HepG2 (cell line): ENCODE measurements at regions not wholly inside any gene's neighbourhood (a gene's known extent, or its start where the extent isn't known, plus 50 kb on each side); places are given as distances from the start of the nearest gene placed in this dataset.
A peak's percentile ranks its signal among the peaks of the same experiment; 100 is the strongest.

Experiments used
- ATAC-seq: fragments of 200-7000 bp; cut with Tn5 transposase; 3 replicates; pipeline ENCODE4 v1.9.1; 2020; ENCODE audit warnings: mild to moderate bottlenecking, moderate library complexity
- BruUV-seq: library from RNA; stranded (reverse); fragments of 400-500 nt; replicated peaks from 2 replicates; lab custom pipeline; 2021; lab: Mats Ljungman, UMichigan
- CTCF ChIA-PET: fragments of 300-600 bp; formaldehyde crosslinking; extraction: SDS; loops from one replicate; lab custom pipeline; 2021; ENCODE audit warnings: low total read pairs, inconsistent platforms, low intra/inter-chr PET ratio; lab: Yijun Ruan, JAX
- POLR2A ChIA-PET: fragments of 350-600 bp; sonication (Branson Sonifier 250); formaldehyde crosslinking; loops from one replicate; lab custom pipeline; 2020; ENCODE audit warnings: antibody characterized with exemption, inconsistent platforms; lab: Yijun Ruan, JAX
- DNase-seq: peaks from one replicate; pipeline ENCODE4 v3.0.0-alpha.2; 2015; ENCODE audit warnings: low spot score
- FAIRE-seq: peaks from 3 replicates; lab custom pipeline; 2011; peaks lifted over from hg19 to GRCh38; lab: Jason Lieb, UNC
- H2AFZ ChIP-seq: one replicate; pipeline ENCODE4 v1.6.1; 2011; ENCODE audit warnings: low read length, inconsistent platforms
- H3K27ac ChIP-seq: fragments of 300-600 bp; 3 replicates; pipeline ENCODE4 v1.8.0; 2011; ENCODE audit warnings: mixed run types, mild to moderate bottlenecking, mixed read lengths, low read length, inconsistent platforms; ENCODE audit not compliant: insufficient read depth; ENCODE audit errors: extremely low read length
- H3K27me3 ChIP-seq, 2 experiments: fragments of 200-600 bp in 1 of 2; 2 replicates in 1 of 2; 3 replicates in 1 of 2; pipeline versions ENCODE4 v1.6.0 to v1.8.0; 2011; ENCODE audit warnings: low read length in 2 of 2, mild to moderate bottlenecking in 2 of 2, moderate library complexity in 2 of 2, inconsistent platforms in 1 of 2; ENCODE audit not compliant: insufficient read depth in 2 of 2, control insufficient read depth in 1 of 2
- H3K36me3 ChIP-seq, 2 experiments: fragments of 200-600 bp in 1 of 2; replicated peaks in 1 of 2; 2 replicates in 1 of 2; 3 replicates in 1 of 2; pipeline versions ENCODE4 v1.5.1 to v1.8.0; 2011; ENCODE audit warnings: low read length in 2 of 2, inconsistent platforms in 1 of 2; ENCODE audit not compliant: insufficient read depth in 2 of 2, control insufficient read depth in 1 of 2
- H3K4me1 ChIP-seq: 2 replicates; pipeline ENCODE4 v1.5.1; 2012; ENCODE audit warnings: low read length, inconsistent platforms; ENCODE audit not compliant: insufficient read depth
- H3K4me2 ChIP-seq: 2 replicates; pipeline ENCODE4 v1.6.0; 2011; ENCODE audit warnings: low read depth, low read length, inconsistent platforms
- H3K4me3 ChIP-seq, 3 experiments: fragments of 200-600 bp in 1 of 3; sonication (generic), shearing (Covaris generic) in 1 of 3; replicated peaks in 1 of 3; 2 replicates each; pipeline ENCODE4 v1.5.1; 2011 to 2016; ENCODE audit warnings: low read length in 3 of 3, inconsistent platforms in 2 of 3, low read depth in 2 of 3, mild to moderate bottlenecking in 2 of 3, control low read depth in 1 of 3, mixed read lengths in 1 of 3; ENCODE audit not compliant: insufficient read depth in 1 of 3
- H3K79me2 ChIP-seq: one replicate; pipeline ENCODE4 v1.6.1; 2011; ENCODE audit warnings: low read length, inconsistent platforms; ENCODE audit not compliant: insufficient read depth
- H3K9ac ChIP-seq: 2 replicates; pipeline ENCODE4 v1.6.0; 2011; ENCODE audit warnings: mild to moderate bottlenecking, low read depth, low read length, inconsistent platforms; ENCODE audit not compliant: insufficient read depth
- H3K9me3 ChIP-seq: 2 replicates; pipeline ENCODE4 v1.5.1; 2012; ENCODE audit warnings: mild to moderate bottlenecking, low read length
- H4K20me1 ChIP-seq: 2 replicates; pipeline ENCODE4 v1.6.0; 2011; ENCODE audit warnings: inconsistent platforms, mild to moderate bottlenecking, low read length, moderate library complexity; ENCODE audit not compliant: insufficient read depth
- ATF2 ChIP-seq: sonication (generic); formaldehyde crosslinking; IDR thresholded peaks from 2 replicates; pipeline ENCODE4 v1.4.0; 2020; ENCODE audit warnings: missing genetic modification reagents
- CCDC6 ChIP-seq: sonication (generic); formaldehyde crosslinking; IDR thresholded peaks from 2 replicates; pipeline ENCODE4 v1.8.1; 2022; ENCODE audit warnings: mild to moderate bottlenecking, missing genetic modification reagents, moderate library complexity
- POLR2A ChIP-seq, 2 experiments: IDR thresholded peaks; 2 replicates each; pipeline ENCODE4 v1.6.1; 2011; ENCODE audit warnings: low read depth in 2 of 2, low read length in 2 of 2, mild to moderate bottlenecking in 1 of 2, moderate library complexity in 1 of 2; ENCODE audit not compliant: insufficient read depth in 1 of 2
- SMAD1 ChIP-seq: sonication (generic); formaldehyde crosslinking; IDR thresholded peaks from 2 replicates; pipeline ENCODE4 v1.4.0; 2020; ENCODE audit warnings: missing genetic modification reagents, low read depth, mild to moderate bottlenecking, borderline replicate concordance
- ZBTB4 ChIP-seq: sonication (generic); formaldehyde crosslinking; IDR thresholded peaks from 2 replicates; pipeline ENCODE4 v1.4.0; 2020; ENCODE audit warnings: missing genetic modification reagents, mild to moderate bottlenecking, borderline replicate concordance
- ZHX1 ChIP-seq: sonication (generic); formaldehyde crosslinking; IDR thresholded peaks from 2 replicates; pipeline ENCODE4 v1.8.1; 2022; ENCODE audit warnings: low read depth, mild to moderate bottlenecking, missing genetic modification reagents
- ZNF329 ChIP-seq: sonication (generic); formaldehyde crosslinking; IDR thresholded peaks from 2 replicates; pipeline ENCODE4 v1.9.0; 2021; ENCODE audit warnings: low read depth, mild to moderate bottlenecking, missing genetic modification reagents
- ZNF768 ChIP-seq: sonication (generic); formaldehyde crosslinking; IDR thresholded peaks from 2 replicates; pipeline ENCODE4 v1.4.0; 2020; ENCODE audit warnings: missing genetic modification reagents
- ZSCAN20 ChIP-seq: sonication (generic); formaldehyde crosslinking; IDR thresholded peaks from 2 replicates; pipeline ENCODE4 v1.4.0; 2020; ENCODE audit warnings: missing genetic modification reagents, mild to moderate bottlenecking, borderline replicate concordance
- WGBS: methylation state at CpG from one replicate; pipeline ENCODE4 v1.1.6; 2017; ENCODE audit warnings: low lambda C conversion rate; 5-methylcytosine and 5-hydroxymethylcytosine counted together
- in situ Hi-C: cut with HindIII; loops from 2 replicates; pipeline ENCODE4 v1.10.0; 2017; ENCODE audit warnings: low pct_unique_long_range_greater_than_20kb; ENCODE audit not compliant: extremely low pct_ligation_motif_present
- intact Hi-C: fragments of 100-400 bp; cut with micrococcal nuclease; formaldehyde crosslinking; loops from one replicate; pipeline ENCODE4 v1.10.0; 2022; ENCODE audit not compliant: unreplicated experiment
- TF ChIP-seq, protein P1 (sequence below): sonication (generic); formaldehyde crosslinking; IDR thresholded peaks from 2 replicates; pipeline ENCODE4 v1.5.1; 2020; ENCODE audit warnings: mild to moderate bottlenecking, missing genetic modification reagents, borderline replicate concordance

GRCh38 chr12:115030017-115030416, 346.0 kb upstream of the TBX3 start:
- Histone ChIP-seq H3K27ac (no peak overlapping the region), H3K36me3 (no peaks in the 10 kb centered on the region), H3K4me2 (no peak overlapping the region), H3K27me3 (no peaks in the 10 kb centered on the region), H3K9me3 (no peaks in the 10 kb centered on the region), H3K79me2 (no peaks in the 10 kb centered on the region), H3K9ac (no peak overlapping the region), H2AFZ (no peak overlapping the region)
- no peak for FAIRE-seq
- CTCF ChIA-PET, result no interaction called here
- intact Hi-C loops, result no loop called here
- in situ Hi-C loops, result no loop called here
- no peak for DNase-seq
- ATAC-seq, result no peak
- POLR2A ChIA-PET, result no interaction called here
- no TSS peak for BruUV-seq
- WGBS, result 59% methylated on average over 3 of the region's 3 CpGs
- TF ChIP-seq CCDC6 (CRISPR knock-in tag) (no peak), ZNF329 (CRISPR knock-in tag) (peak; percentile 93)
- TF ChIP-seq, all 625 proteins: peak for 1
- no peaks in the 10 kb centered on the region for H3K4me1 ChIP-seq
- H4K20me1 ChIP-seq, result no peaks in the 10 kb centered on the region
- no peak overlapping the region for H3K4me3 ChIP-seq

DNA sequence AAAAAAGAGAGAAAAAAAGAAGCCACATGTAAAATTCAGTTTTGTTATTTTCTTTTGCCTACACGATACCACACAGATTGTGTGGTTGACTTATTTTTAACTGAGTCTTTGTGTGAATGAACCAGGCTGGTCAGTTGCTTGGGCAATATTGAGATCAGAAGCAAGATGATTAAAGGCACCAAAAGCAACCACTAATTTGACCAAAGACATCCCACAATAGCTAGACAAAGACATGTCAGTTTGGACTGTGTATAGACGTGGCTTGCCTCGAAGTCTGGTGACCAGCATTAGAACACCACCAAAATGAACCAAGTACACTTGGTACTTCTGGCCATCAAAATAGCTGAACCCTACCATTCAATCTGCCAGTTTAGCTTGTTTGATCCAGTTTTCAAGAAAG, 340.6 kb upstream of the TBX3 start:
- intact Hi-C loops, result no loop called here
- H3K4me1 ChIP-seq, result no peaks in the 10 kb centered on the region
- no peaks in the 10 kb centered on the region for H3K36me3 ChIP-seq
- no peak overlapping the region for H3K4me2 ChIP-seq
- FAIRE-seq (no peak), ATAC-seq (no peak), DNase-seq (no peak)
- no peak overlapping the region for H2AFZ ChIP-seq
- POLR2A ChIA-PET, result no interaction called here
- H3K79me2 ChIP-seq, result no peaks in the 10 kb centered on the region
- no peak overlapping the region for H3K4me3 ChIP-seq
- H3K27me3 ChIP-seq, result no peaks in the 10 kb centered on the region
- H3K9ac ChIP-seq, result no peak overlapping the region
- no TSS peak for BruUV-seq
- CTCF ChIA-PET, result no interaction called here
- no peaks in the 10 kb centered on the region; the same call in 1 of the 2 replicates for H3K9me3 ChIP-seq
- in situ Hi-C loops, result no loop called here
- no peak overlapping the region for H3K27ac ChIP-seq
- H4K20me1 ChIP-seq, result no peaks in the 10 kb centered on the region
- WGBS, result 18% methylated on average over 3 of the region's 3 CpGs
- TF ChIP-seq ZSCAN20 (CRISPR knock-in tag) (no peak), ATF2 (CRISPR knock-in tag) (no peak), ZNF768 (CRISPR knock-in tag) (no peak), ZBTB4 (CRISPR knock-in tag) (no peak), SMAD1 (CRISPR knock-in tag) (no peak), POLR2A (IDR thresholded peaks at IDR 0.05; ENCODE audit: insufficient read depth in 1 of 2, low read depth in 2 of 2, low read length in 2 of 2) (no peak), ZHX1 (no peak)
- TF ChIP-seq, protein P1, sequence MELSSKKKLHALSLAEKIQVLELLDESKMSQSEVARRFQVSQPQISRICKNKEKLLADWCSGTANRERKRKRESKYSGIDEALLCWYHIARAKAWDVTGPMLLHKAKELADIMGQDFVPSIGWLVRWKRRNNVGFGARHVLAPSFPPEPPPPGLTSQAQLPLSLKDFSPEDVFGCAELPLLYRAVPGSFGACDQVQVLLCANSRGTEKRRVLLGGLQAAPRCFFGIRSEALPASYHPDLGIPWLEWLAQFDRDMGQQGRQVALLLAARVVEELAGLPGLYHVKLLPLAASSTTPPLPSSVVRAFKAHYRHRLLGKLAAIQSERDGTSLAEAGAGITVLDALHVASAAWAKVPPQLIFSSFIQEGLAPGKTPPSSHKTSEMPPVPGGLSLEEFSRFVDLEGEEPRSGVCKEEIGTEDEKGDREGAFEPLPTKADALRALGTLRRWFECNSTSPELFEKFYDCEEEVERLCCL (CRISPR knock-in tag), result no peak
